ENCODE measurements at regions not wholly inside any gene's neighbourhood (a gene's known extent, or its start where the extent isn't known, plus 50 kb on each side); places are given as distances from the start of the nearest gene placed in this dataset.

DNA sequence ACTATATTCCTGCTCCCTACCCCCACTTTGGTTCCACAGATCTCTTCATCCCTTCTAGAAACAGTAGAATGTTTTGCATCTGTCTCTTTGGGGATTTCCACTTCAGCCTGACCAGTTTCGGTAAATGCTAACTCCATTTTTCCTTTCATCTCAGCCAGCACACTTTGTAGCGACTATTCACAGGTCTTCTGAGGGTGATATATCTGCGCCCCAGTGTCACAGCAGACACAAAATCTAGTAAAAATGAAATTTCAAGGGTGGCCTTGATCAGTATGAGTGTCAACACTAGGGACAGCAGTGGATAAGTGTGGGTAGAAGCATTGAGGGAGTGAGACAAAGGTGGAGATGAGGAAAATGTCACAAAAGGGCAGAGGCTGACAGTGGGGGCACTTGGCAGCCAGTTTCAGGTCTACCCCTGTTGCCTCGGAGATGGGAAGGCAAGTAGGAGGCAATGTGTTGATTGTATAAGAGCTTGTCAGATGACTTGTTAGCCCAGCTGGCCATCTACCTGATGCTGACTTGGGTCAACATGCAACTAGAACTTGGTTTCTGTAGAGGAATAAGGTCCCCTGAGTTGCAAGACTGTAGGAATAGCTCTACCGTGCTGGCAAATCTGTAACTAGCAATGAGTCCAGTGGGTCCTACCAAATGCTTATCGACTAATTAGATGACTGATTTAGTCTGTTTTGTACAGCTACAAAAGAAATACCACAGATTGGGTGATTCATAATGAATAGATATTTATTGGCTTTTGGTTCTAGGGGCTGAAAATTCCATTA is 60.7 kb downstream of the CXCR4 start:
- peaks cover 60 to 61% of the 10 kb centered on the region in 2 donors for H3K4me1 ChIP-seq (ENCODE audit: control insufficient read depth in 2 of 2, insufficient read depth in 2 of 2, low read length in 2 of 2)
- ChIA-PET CTCF (interaction anchor here (0.7 to 1.4 kb wide), 3 partner anchors 13 to 142 kb away, joined by 3 to 4 read pairs (median 3); no protein-coding TSS in a partner anchor), POLR2A (interaction anchor here (0.8 to 2.0 kb wide), 5 partner anchors 54 to 320 kb away, joined by 3 to 9 read pairs (median 5); no protein-coding TSS in a partner anchor)
- Mint-ChIP-seq H3K27me3 (no peaks in the 10 kb centered on the region), H3K9me3 (peaks cover 0 to 11% (median 0%) of the 10 kb centered on the region in 11 donors), H3K4me3 (peak overlapping the region; percentile 39 to 77 (median 64)), H3K36me3 (peaks cover 0 to 23% (median 0%) of the 10 kb centered on the region in 5 donors), H3K27ac (peak overlapping the region; percentile 39 to 97 (median 85)), H3K4me1 (peaks cover 40 to 88% (median 81%) of the 10 kb centered on the region in 7 donors)
- DNase-seq: peak in 5 of 9 donors; percentile 18 to 55 (median 38)
- no peaks in the 10 kb centered on the region for H3K27me3 ChIP-seq (ENCODE audit: control insufficient read depth in 2 of 2, insufficient read depth in 2 of 2, low read length in 2 of 2)
- no peaks in the 10 kb centered on the region for H3K36me3 ChIP-seq (ENCODE audit: control insufficient read depth in 2 of 3, insufficient read depth in 3 of 3, low read length in 3 of 3)
- no peaks in the 10 kb centered on the region for H3K9me3 ChIP-seq (ENCODE audit: control insufficient read depth in 2 of 3, low read length in 3 of 3)
- intact Hi-C loops (cut with micrococcal nuclease): loop anchor here (1.0 to 10.0 kb wide), 13 partner anchors 8 to 1142 kb away; partner anchors contain the start of genes CCNT2 (in 1 of the 2) and DARS1 (in 1 of the 2)
- H3K27ac ChIP-seq (ENCODE audit: low read depth, low read length): peak overlapping the region; percentile 46
- H3K4me3 ChIP-seq (ENCODE audit: low read length): no peak overlapping the region
- peak; percentile 69 for ATAC-seq

GRCh38 chr2:136055929-136056688 is 61.8 kb downstream of the CXCR4 start:
- peaks cover 48 to 90% (median 85%) of the 10 kb centered on the region in 7 donors for H3K4me1 Mint-ChIP-seq
- no peak overlapping the region for H3K4me3 ChIP-seq (ENCODE audit: low read length)
- POLR2A ChIA-PET: interaction anchor here (0.6 to 2.0 kb wide), 6 partner anchors 53 to 1894 kb away, joined by 3 to 9 read pairs (median 6); no protein-coding TSS in a partner anchor
- DNase-seq (no peak), ATAC-seq (no peak)
- no peaks in the 10 kb centered on the region for H3K27me3 ChIP-seq (ENCODE audit: control insufficient read depth in 2 of 2, insufficient read depth in 2 of 2, low read length in 2 of 2)
- H3K4me3 Mint-ChIP-seq: peak overlapping the region in 8 of 10 donors; percentile 25 to 80 (median 58)
- H3K27me3 Mint-ChIP-seq: no peaks in the 10 kb centered on the region
- peak overlapping the region in 8 of 9 donors; percentile 23 to 97 (median 76) for H3K27ac Mint-ChIP-seq
- no peaks in the 10 kb centered on the region for H3K9me3 ChIP-seq (ENCODE audit: control insufficient read depth in 2 of 3, low read length in 3 of 3)
- intact Hi-C loops (cut with micrococcal nuclease): loop anchor here (1.0 to 10.0 kb wide), 7 partner anchors 36 to 1141 kb away; partner anchors contain the start of gene CCNT2 (in 1 of the 2)
- H3K9me3 Mint-ChIP-seq: peaks cover 0 to 9% (median 0%) of the 10 kb centered on the region in 11 donors
- CTCF ChIA-PET: interaction anchor here (0.7 to 1.4 kb wide), 2 partner anchors 14 to 48 kb away, joined by 3 to 8 read pairs; no protein-coding TSS in a partner anchor
- no peak overlapping the region for H3K27ac ChIP-seq (ENCODE audit: low read depth, low read length)
- no peaks in the 10 kb centered on the region for H3K36me3 ChIP-seq (ENCODE audit: control insufficient read depth in 2 of 3, insufficient read depth in 3 of 3, low read length in 3 of 3)
- peaks cover 70 to 72% of the 10 kb centered on the region in 2 donors for H3K4me1 ChIP-seq (ENCODE audit: control insufficient read depth in 2 of 2, insufficient read depth in 2 of 2, low read length in 2 of 2)
- peaks cover 0 to 16% (median 0%) of the 10 kb centered on the region in 5 donors for H3K36me3 Mint-ChIP-seq

GRCh38 chr2:136054856-136055255 is 63.1 kb downstream of the CXCR4 start:
- Mint-ChIP-seq H3K4me1 (peaks cover 58 to 96% (median 91%) of the 10 kb centered on the region in 7 donors), H3K27me3 (no peaks in the 10 kb centered on the region), H3K36me3 (peaks cover 0 to 11% (median 0%) of the 10 kb centered on the region in 5 donors), H3K4me3 (peak overlapping the region in 8 of 10 donors; percentile 30 to 85 (median 54)), H3K9me3 (peaks cover 0 to 5% (median 0%) of the 10 kb centered on the region in 11 donors), H3K27ac (peak overlapping the region; percentile 57 to 95 (median 84))
- ATAC-seq (no peak), DNase-seq (no peak)
- ChIA-PET POLR2A (no interaction called here), CTCF (no interaction called here)
- Histone ChIP-seq H3K27me3 (ENCODE audit: control insufficient read depth in 2 of 2, insufficient read depth in 2 of 2, low read length in 2 of 2) (no peaks in the 10 kb centered on the region), H3K36me3 (ENCODE audit: control insufficient read depth in 2 of 3, insufficient read depth in 3 of 3, low read length in 3 of 3) (no peaks in the 10 kb centered on the region), H3K27ac (ENCODE audit: low read depth, low read length) (no peak overlapping the region), H3K4me1 (ENCODE audit: control insufficient read depth in 2 of 2, insufficient read depth in 2 of 2, low read length in 2 of 2) (peaks cover 82 to 83% of the 10 kb centered on the region in 2 donors), H3K4me3 (ENCODE audit: low read length) (no peak overlapping the region), H3K9me3 (ENCODE audit: control insufficient read depth in 2 of 3, low read length in 3 of 3) (no peaks in the 10 kb centered on the region)
- intact Hi-C loops (cut with micrococcal nuclease): loop anchor here (5.0 to 10.0 kb wide), 6 partner anchors 37 to 1140 kb away; partner anchors contain the start of gene CCNT2 (in 2 of the 2)

DNA sequence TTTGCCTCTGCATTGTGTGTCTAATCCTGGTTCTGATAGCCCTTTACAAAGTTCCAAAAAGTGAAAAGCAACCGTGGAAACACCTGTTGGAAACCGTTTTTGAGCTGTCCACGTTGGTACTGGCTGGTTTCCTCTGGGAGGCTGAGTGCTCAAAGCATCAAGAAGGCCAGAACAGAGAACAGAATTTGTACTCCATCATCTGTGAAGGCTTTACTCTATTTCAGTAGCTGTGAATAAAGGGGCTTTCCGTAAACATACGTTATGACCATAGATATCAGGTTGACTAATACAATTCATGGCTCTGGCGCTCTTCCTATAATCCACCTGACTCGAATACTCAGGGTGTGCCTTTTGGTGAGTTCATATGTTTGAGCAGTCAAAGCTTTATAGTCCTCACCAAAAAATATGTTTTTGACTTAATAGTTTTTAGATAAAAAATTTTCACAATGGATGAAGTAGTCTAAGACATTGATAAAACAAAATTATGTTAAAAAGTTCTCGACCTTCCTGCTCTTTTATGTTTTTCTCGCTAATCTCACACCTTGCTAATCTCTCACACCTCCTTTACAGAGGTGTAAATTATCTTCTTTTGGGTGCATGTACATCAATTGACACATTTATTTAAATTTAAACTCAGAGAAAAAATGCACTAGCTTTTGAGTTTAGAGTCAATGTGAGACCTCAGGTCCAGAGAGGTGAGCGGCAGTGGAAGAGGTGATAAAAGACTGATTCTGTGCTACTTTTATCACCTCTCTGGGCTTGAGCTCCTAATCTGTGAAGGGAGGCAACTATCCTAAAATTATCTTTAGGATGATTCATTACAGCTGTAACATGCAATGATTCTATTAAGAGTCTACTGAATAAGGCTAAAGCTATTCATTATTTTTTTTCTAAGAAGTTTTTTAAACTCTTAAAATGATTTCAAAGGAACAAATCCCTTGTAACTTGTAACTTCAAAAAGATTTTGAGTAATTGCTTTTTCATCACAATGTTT is 65.3 kb downstream of the CXCR4 start:
- Mint-ChIP-seq H3K9me3 (peaks cover 0 to 5% (median 0%) of the 10 kb centered on the region in 11 donors), H3K36me3 (peaks cover 0 to 15% (median 0%) of the 10 kb centered on the region in 5 donors), H3K27ac (peak overlapping the region; percentile 62 to 96 (median 87)), H3K4me3 (peak overlapping the region; percentile 37 to 85 (median 70)), H3K27me3 (no peaks in the 10 kb centered on the region), H3K4me1 (peaks cover 60 to 93% (median 90%) of the 10 kb centered on the region in 7 donors)
- Histone ChIP-seq H3K27ac (ENCODE audit: low read depth, low read length) (peak overlapping the region; percentile 50), H3K4me1 (ENCODE audit: control insufficient read depth in 2 of 2, insufficient read depth in 2 of 2, low read length in 2 of 2) (peaks cover 86 to 92% of the 10 kb centered on the region in 2 donors), H3K4me3 (ENCODE audit: low read length) (peak overlapping the region; percentile 12), H3K36me3 (ENCODE audit: control insufficient read depth in 2 of 3, insufficient read depth in 3 of 3, low read length in 3 of 3) (no peaks in the 10 kb centered on the region), H3K27me3 (ENCODE audit: control insufficient read depth in 2 of 2, insufficient read depth in 2 of 2, low read length in 2 of 2) (no peaks in the 10 kb centered on the region), H3K9me3 (ENCODE audit: control insufficient read depth in 2 of 3, low read length in 3 of 3) (no peaks in the 10 kb centered on the region)
- ChIA-PET CTCF (interaction anchor here (1.1 kb wide), 2 partner anchors 9 to 329 kb away, joined by 3 to 5 read pairs; no protein-coding TSS in a partner anchor), POLR2A (interaction anchor here (0.7 to 1.2 kb wide), 3 partner anchors 30 to 83 kb away, joined by 3 to 5 read pairs (median 5); no protein-coding TSS in a partner anchor)
- no peak for DNase-seq
- intact Hi-C loops (cut with micrococcal nuclease): loop anchor here (5.0 to 10.0 kb wide), 3 partner anchors 135 to 1138 kb away; partner anchors contain the start of gene CCNT2 (in 2 of the 2)
- ATAC-seq: peak; percentile 15

- DNase-seq (peak in 7 of 9 donors; percentile 22 to 74 (median 58)), ATAC-seq (peak; percentile 84)
- H3K9me3 ChIP-seq (ENCODE audit: control insufficient read depth in 2 of 3, low read length in 3 of 3): no peaks in the 10 kb centered on the region
- H3K9me3 Mint-ChIP-seq: peaks cover 0 to 7% (median 0%) of the 10 kb centered on the region in 11 donors
- intact Hi-C loops (cut with micrococcal nuclease): loop anchor here (1.0 to 10.0 kb wide), 9 partner anchors 43 to 1137 kb away; partner anchors contain the start of genes CCNT2 (in 2 of the 2) and DARS1 (in 2 of the 2)
- H3K4me3 ChIP-seq (ENCODE audit: low read length): peak overlapping the region; percentile 12
- H3K27ac Mint-ChIP-seq: peak overlapping the region; percentile 62 to 96 (median 86)
- POLR2A ChIA-PET: interaction anchor here (0.7 kb wide), 1 partner anchor 84 kb away, joined by 5 read pairs; no protein-coding TSS in a partner anchor
- CTCF ChIA-PET: no interaction called here
- H3K27me3 Mint-ChIP-seq: no peaks in the 10 kb centered on the region
- H3K27ac ChIP-seq (ENCODE audit: low read depth, low read length): peak overlapping the region; percentile 50
- peaks cover 0 to 16% (median 0%) of the 10 kb centered on the region in 5 donors for H3K36me3 Mint-ChIP-seq
- H3K36me3 ChIP-seq (ENCODE audit: control insufficient read depth in 2 of 3, insufficient read depth in 3 of 3, low read length in 3 of 3): no peaks in the 10 kb centered on the region
- peaks cover 54 to 93% (median 89%) of the 10 kb centered on the region in 7 donors for H3K4me1 Mint-ChIP-seq
- H3K27me3 ChIP-seq (ENCODE audit: control insufficient read depth in 2 of 2, insufficient read depth in 2 of 2, low read length in 2 of 2): no peaks in the 10 kb centered on the region
- H3K4me1 ChIP-seq (ENCODE audit: control insufficient read depth in 2 of 2, insufficient read depth in 2 of 2, low read length in 2 of 2): peaks cover 76 to 83% of the 10 kb centered on the region in 2 donors
- H3K4me3 Mint-ChIP-seq: peak overlapping the region; percentile 56 to 85 (median 70)
Measured at GRCh38 chr2:136051725-136052048, 66.3 kb upstream of the DARS1 start.

Data from naive thymus-derived CD4-positive, alpha-beta T cell (primary cell).